RWPE1 (cell line): ENCODE measurements at regions not wholly inside any gene's neighbourhood (a gene's known extent, or its start where the extent isn't known, plus 50 kb on each side); places are given as distances from the start of the nearest gene placed in this dataset.

Experiments
- CTCF ChIA-PET: fragments of 350-600 bp; sonication (Branson Sonifier 250); formaldehyde crosslinking; extraction: SDS; loops from one replicate; lab custom pipeline; 2021; lab: Yijun Ruan, JAX
- POLR2A ChIA-PET: fragments of 400-600 bp; formaldehyde crosslinking; extraction: SDS; loops from one replicate; lab custom pipeline; 2020; ENCODE audit warnings: antibody characterized with exemption; ENCODE audit not compliant: low non-redundant PET; lab: Yijun Ruan, JAX
- DNase-seq: peaks from one replicate; pipeline ENCODE4 v3.0.0; 2012; ENCODE audit warnings: low spot score
- H3K27ac ChIP-seq: fragments of 450-650 bp; 2 replicates; pipeline ENCODE4 v1.5.1; 2017
- TF ChIP-seq, protein P1 (sequence below): fragments of 450-650 bp; conservative IDR thresholded peaks from 2 replicates; pipeline ENCODE4 v1.5.1; 2017; ENCODE audit warnings: low read depth, mild to moderate bottlenecking

GRCh38 chrX:2588049-2588448 is 87.3 kb upstream of the DHRSX start:
- ChIA-PET CTCF (no interaction called here), POLR2A (no interaction called here)
- TF ChIP-seq, protein P1, sequence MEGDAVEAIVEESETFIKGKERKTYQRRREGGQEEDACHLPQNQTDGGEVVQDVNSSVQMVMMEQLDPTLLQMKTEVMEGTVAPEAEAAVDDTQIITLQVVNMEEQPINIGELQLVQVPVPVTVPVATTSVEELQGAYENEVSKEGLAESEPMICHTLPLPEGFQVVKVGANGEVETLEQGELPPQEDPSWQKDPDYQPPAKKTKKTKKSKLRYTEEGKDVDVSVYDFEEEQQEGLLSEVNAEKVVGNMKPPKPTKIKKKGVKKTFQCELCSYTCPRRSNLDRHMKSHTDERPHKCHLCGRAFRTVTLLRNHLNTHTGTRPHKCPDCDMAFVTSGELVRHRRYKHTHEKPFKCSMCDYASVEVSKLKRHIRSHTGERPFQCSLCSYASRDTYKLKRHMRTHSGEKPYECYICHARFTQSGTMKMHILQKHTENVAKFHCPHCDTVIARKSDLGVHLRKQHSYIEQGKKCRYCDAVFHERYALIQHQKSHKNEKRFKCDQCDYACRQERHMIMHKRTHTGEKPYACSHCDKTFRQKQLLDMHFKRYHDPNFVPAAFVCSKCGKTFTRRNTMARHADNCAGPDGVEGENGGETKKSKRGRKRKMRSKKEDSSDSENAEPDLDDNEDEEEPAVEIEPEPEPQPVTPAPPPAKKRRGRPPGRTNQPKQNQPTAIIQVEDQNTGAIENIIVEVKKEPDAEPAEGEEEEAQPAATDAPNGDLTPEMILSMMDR = no peak
- no peak overlapping the region for H3K27ac ChIP-seq
- DNase-seq = no peak

DNA sequence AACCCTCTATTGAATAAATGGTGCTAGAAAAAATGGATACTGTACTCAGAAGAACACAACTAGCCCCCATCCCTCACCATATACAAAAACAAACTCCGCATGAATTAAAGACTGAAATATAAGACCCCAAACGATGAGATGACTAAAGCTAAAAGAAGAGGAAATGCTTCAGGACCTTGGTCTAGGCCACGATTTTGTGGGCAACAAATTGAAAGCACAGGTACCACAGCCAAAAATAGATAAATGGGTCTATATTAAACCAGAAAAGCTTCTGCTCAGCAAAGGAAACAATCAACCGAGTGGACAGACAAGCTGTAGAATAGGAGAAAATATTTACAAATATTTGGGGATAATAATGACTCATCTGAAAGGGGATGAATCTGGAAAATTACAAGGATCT is 86.4 kb upstream of the DHRSX start:
- no peak for DNase-seq
- H3K27ac ChIP-seq = no peak overlapping the region
- POLR2A ChIA-PET = no interaction called here
- TF ChIP-seq, protein P1 = no peak
- CTCF ChIA-PET = no interaction called here

DNA sequence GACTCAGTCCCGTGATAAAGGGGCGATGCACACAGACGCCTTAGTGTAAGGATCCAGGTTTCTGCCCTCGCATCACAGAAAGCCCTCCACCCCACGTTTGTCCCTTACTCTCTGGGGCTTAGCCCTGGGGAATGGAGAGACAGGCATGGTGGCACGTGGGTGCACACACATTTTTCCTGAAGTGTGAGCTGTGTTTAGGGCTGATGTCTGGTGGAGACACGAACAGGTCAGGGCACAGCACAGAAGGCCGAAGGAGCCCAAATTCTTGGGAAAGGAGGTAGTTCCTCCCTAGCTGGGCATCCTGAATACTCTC is 84.3 kb upstream of the DHRSX start:
- ChIA-PET POLR2A (no interaction called here), CTCF (no interaction called here)
- DNase-seq = no peak
- TF ChIP-seq, protein P1 = no peak
- no peak overlapping the region for H3K27ac ChIP-seq

GRCh38 chrX:2584251-2585157 is 83.7 kb upstream of the DHRSX start:
- TF ChIP-seq, protein P1 = no peak
- POLR2A ChIA-PET = no interaction called here
- DNase-seq = no peak
- CTCF ChIA-PET = no interaction called here
- no peak overlapping the region for H3K27ac ChIP-seq

- no peak overlapping the region for H3K27ac ChIP-seq
- POLR2A ChIA-PET = no interaction called here
Measured at GRCh38 chrX:2583194-2584162, 82.7 kb upstream of the DHRSX start.

GRCh38 chrX:2582667-2583066 is 81.9 kb upstream of the DHRSX start:
- ChIA-PET CTCF (no interaction called here), POLR2A (no interaction called here)
- H3K27ac ChIP-seq = no peak overlapping the region
- TF ChIP-seq, protein P1 = no peak
- DNase-seq = no peak

More at GRCh38 chrX:2583194-2584162, 82.7 kb upstream of the DHRSX start:
- DNase-seq = no peak
- TF ChIP-seq, protein P1 = no peak
- CTCF ChIA-PET = no interaction called here
